Forelimb muscle (tissue), 1 donor: ENCODE measurements at regions not wholly inside any gene's neighbourhood (a gene's known extent, or its start where the extent isn't known, plus 50 kb on each side); places are given as distances from the start of the nearest gene placed in this dataset.

Experiments used
- DNase-seq: peaks from one replicate; pipeline ENCODE4 v3.0.0-alpha.2; 2013; ENCODE audit warnings: low read depth

GRCh38 chr6:138577151-138577915 lies 78.0 kb upstream of the NHSL1 start:
- no peak for DNase-seq

GRCh38 chr6:138580040-138580439 lies 80.7 kb upstream of the NHSL1 start:
- DNase-seq, result no peak

DNA sequence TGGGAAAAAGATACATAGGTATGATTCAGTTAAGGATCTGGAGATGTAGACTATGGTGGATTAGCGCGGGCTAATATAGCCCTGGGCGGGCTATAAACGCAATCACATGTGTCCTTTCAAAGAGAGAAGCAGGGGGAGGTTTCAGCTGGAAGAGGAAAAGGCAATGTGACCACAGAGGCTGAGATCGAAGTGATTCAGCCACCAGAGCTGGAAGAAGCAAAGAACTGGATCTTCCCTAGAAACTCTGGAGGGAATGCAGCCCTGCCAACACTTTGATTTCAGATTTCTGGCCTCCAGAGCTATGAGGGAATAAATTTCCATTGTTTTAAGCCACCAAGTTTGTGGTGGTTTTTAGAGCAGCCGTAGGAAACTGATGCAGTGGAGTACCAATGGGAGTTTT lies 81.5 kb upstream of the NHSL1 start:
- no peak for DNase-seq

GRCh38 chr6:138582573-138582972 lies 83.3 kb upstream of the NHSL1 start:
- DNase-seq, result no peak

GRCh38 chr6:138586638-138587037 lies 87.3 kb upstream of the NHSL1 start:
- no peak for DNase-seq

DNA sequence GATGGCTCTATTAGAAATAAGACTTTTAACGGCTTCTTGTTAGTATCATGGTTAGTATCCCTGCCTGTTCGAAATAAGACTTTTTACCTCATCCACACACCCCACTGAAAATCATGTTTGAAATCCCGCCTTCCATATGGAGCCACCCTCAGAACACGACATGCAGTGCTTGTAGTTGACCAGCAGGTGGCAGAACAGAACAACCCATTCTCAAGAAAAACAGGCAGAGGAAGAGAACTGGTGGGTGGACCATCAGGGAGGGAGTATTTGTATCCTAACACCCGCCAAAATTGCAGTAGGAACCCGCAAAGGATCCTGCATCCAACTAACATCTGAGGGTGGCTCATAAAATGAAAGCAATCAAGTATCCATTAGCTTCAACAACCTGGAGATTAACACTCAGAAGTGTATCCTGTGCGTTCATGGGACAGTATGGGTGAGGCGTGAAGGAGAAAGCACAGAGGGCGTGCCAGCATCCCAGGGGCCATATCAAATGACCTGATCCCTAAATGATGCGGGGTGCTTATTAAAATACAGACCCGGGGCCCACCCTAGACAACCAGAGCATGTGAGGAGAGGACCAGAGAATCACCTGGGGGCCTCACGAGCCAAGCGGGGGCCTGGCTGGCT lies 89.6 kb upstream of the NHSL1 start:
- peak; percentile 68 for DNase-seq

GRCh38 chr6:138590796-138591709 lies 91.8 kb upstream of the NHSL1 start:
- no peak for DNase-seq

- DNase-seq, result no peak
Measured at GRCh38 chr6:138592749-138593123, 93.4 kb upstream of the NHSL1 start.

DNA sequence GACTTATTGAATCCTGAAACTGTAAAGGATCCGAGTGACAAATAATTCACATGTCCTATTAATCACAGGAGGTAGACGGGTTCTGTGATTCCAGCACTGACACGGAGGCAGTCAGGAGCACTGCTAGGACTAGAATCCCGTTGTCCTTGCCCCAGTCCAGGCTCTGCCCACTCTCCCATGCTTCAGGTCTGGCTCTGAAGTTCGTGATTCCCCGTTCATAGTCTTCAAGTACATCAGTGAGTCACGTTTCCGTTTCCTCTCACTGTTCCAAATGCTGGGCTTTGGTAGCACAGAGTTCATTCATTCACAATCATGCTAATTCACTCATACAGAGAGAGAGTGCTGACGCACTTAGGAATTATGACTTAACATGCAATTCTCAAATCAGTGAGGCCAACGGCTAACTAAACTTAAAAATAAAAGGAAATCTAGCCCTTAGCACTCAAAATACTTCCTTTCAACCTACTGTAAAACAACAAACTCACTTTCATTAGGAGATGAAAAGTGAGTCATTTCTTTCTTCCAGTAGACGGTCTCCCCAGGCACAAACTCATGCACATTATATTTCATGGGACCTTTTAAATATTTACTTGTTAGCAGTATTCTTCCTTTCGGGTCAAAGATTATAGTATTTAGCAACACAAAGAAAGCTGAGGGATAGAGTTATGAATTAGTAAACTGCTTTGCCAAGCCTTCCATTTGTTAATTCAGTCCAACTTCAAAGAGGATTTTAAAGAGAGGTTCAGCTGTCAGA lies 94.0 kb upstream of the NHSL1 start:
- peak; percentile 51 for DNase-seq

- DNase-seq, result no peak
Measured at GRCh38 chr6:138593909-138594757, 94.8 kb upstream of the NHSL1 start.

DNA sequence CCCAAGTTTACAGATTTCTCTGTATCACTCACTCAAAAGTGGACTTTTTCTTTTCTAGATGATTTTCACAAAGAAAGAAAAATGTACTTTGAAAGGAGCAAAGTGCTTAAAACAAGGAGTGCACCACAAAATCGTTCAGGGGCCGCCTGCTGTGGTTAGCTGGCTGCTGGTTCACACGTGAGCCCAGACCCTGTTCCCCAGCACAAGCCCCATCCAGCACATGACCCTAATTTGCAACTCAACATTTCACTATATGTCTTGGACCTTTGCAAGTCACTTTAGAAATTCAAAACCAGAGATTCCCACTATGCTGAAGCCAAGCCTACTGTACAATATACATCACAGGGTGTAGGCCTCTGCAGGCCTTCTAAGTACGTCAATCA lies 95.5 kb upstream of the NHSL1 start:
- no peak for DNase-seq

DNA sequence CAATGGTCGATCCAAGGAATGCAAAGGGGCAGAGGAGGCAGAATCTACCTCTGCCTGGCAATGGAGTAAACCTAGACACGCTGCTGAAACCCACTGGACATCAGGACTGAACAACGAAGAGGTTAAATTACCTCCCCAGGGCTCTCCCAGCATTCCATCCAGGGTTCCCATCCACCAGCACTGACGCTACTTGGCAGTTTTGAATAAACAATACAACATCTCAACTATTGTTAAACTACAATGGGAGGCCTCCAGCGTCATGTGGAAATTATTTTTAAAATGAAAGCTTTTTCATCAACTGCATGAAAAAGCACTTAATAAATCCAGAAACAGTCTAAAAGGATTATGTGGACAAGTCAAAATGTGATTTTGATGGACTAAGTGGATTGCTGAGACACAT lies 96.8 kb upstream of the NHSL1 start:
- DNase-seq, result no peak

DNA sequence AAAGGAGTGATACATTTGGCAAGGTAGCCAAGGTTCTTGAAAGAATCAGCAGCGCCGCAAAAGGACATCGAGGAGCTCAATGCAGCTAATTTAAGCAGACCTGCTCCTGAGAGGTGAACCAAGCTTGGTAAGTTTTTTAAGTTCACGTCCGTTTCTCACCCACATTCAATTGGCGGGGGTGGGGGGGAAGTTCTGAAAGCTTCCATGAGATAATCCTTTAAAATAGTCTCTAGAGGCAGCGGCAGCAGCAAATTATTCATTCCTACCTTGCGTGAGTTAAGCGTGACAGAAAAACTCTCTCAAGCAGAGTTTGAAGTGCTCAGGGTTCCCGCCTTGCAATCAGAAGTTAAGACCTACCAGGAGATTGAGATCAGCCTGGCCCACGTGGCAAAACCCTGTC lies 97.3 kb upstream of the NHSL1 start:
- no peak for DNase-seq

GRCh38 chr6:138597336-138597735 lies 98.0 kb upstream of the NHSL1 start:
- DNase-seq, result no peak

GRCh38 chr6:138598562-138599173 lies 99.4 kb upstream of the NHSL1 start:
- DNase-seq, result no peak

DNA sequence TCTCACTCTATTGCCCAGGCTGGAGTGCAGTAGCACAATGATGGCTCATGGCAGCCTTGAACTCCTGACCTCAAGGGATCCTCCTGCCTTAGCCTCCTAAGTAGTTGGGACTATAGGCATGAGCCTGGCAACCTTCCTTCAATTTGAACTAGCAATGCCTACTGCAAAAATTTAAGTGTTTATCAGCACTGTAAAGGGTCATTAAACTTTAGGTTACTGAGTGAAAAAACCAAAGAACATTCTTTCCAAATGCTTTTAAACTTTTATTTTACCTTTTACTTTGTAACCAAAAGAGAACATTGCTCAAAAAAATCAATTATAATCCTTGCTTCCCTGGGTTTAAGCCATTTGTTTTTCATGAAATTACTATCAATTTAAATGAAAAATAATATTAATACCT lies 101.0 kb upstream of the NHSL1 start:
- no peak for DNase-seq

DNA sequence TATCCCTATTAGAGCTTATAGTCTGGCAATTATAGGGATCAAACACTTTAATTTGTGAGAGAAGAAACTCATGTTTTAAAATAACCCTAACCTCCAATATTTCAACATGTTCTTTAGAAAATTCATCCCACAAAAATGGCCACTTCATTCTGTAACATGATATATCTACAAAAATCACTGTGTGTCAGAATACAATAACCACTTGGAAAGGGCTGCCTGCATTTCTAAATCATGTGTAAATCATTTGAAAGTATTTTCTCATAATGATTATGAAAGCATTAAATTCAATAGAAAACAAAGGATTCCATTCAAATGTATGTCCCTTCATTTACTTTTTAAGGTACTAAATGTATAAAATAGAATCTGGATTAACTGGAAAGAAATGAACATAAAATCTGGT lies 101.4 kb upstream of the NHSL1 start:
- DNase-seq, result no peak

DNA sequence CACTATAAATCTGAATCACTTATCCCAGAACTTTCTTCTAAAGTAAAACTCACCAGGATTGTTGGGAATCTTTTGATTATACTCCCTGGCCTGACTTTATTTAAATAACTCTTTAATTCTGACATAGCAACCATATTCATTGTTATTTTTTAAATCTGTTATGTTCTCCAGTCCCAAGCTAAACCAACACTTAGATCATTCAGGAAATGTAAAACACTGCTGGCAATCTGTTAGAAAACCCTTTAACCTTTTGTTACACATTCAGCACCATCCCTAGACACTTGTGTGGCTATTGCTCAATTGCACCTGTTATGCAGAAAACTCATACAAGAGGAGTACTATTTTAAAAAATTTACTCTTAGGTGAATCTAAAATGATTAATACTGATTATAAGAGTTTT lies 101.8 kb upstream of the NHSL1 start:
- DNase-seq, result no peak

GRCh38 chr6:138605958-138606357 lies 106.7 kb upstream of the NHSL1 start:
- no peak for DNase-seq
